ENCODE measurements at regions not wholly inside any gene's neighbourhood (a gene's known extent, or its start where the extent isn't known, plus 50 kb on each side); places are given as distances from the start of the nearest gene placed in this dataset.
A peak's percentile ranks its signal among the peaks of the same experiment; 100 is the strongest.
"Not testable (repeated sequence)": the region's sequence is repeated elsewhere in the genome, so short reads cannot be mapped to it uniquely, and the experiment has no call there.

GRCh38 chr4:189629733-189630132, 310.9 kb upstream of the FRG1 start:
- not testable (repeated sequence) for ATAC-seq; H3K27ac Mint-ChIP-seq; H3K4me3 Mint-ChIP-seq; H3K4me1 Mint-ChIP-seq; H3K9me3 Mint-ChIP-seq; DNase-seq (ENCODE audit: low spot score in 2 of 2); H3K36me3 Mint-ChIP-seq

GRCh38 chr4:189630913-189631567, 309.6 kb upstream of the FRG1 start:
- peak; percentile 78 for ATAC-seq
- DNase-seq (ENCODE audit: low spot score in 2 of 2); H3K4me3 Mint-ChIP-seq; H3K9me3 Mint-ChIP-seq; H3K4me1 Mint-ChIP-seq; H3K27ac Mint-ChIP-seq; H3K36me3 Mint-ChIP-seq: not testable (repeated sequence)

- ATAC-seq; H3K27ac Mint-ChIP-seq; H3K4me1 Mint-ChIP-seq; DNase-seq (ENCODE audit: low spot score in 2 of 2); H3K9me3 Mint-ChIP-seq; H3K36me3 Mint-ChIP-seq; H3K4me3 Mint-ChIP-seq: not testable (repeated sequence)
Measured at GRCh38 chr4:189631568-189631916, 309.1 kb upstream of the FRG1 start.

DNA sequence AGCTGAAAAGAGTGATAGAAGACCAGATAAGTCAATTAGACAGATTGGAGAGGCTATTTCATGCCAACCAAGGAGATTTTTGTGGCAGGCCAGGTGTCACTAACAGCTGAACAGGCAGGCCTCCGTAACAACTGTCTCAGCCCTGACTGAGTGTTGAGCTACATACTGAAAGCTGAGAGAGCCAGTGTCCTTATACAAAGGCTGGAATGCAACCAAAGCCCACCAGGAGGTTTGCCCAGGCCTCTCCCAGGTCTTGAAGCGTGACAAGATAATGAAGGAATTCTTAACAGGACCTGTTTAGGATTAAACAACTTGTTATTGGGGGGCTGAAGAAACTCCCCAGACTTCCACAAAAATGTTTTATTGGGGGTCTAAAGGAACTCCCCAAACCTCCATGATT, 290.2 kb upstream of the FRG1 start:
- ATAC-seq: not testable (repeated sequence)

GRCh38 chr4:189653130-189653653, 287.5 kb upstream of the FRG1 start:
- not testable (repeated sequence) for H3K27ac Mint-ChIP-seq; H3K4me1 Mint-ChIP-seq; H3K36me3 Mint-ChIP-seq; DNase-seq (ENCODE audit: low spot score in 2 of 2); ATAC-seq; H3K9me3 Mint-ChIP-seq; H3K4me3 Mint-ChIP-seq

More for the DNA sequence above, 290.2 kb upstream of the FRG1 start:
- H3K36me3 Mint-ChIP-seq; H3K4me3 Mint-ChIP-seq; DNase-seq (ENCODE audit: low spot score in 2 of 2); H3K9me3 Mint-ChIP-seq; H3K27ac Mint-ChIP-seq; H3K4me1 Mint-ChIP-seq: not testable (repeated sequence)

- not testable (repeated sequence) for H3K4me1 Mint-ChIP-seq; ATAC-seq; DNase-seq (ENCODE audit: low spot score in 2 of 2); H3K9me3 Mint-ChIP-seq; H3K4me3 Mint-ChIP-seq; H3K36me3 Mint-ChIP-seq; H3K27ac Mint-ChIP-seq
Measured at GRCh38 chr4:189653983-189654382, 286.7 kb upstream of the FRG1 start.

DNA sequence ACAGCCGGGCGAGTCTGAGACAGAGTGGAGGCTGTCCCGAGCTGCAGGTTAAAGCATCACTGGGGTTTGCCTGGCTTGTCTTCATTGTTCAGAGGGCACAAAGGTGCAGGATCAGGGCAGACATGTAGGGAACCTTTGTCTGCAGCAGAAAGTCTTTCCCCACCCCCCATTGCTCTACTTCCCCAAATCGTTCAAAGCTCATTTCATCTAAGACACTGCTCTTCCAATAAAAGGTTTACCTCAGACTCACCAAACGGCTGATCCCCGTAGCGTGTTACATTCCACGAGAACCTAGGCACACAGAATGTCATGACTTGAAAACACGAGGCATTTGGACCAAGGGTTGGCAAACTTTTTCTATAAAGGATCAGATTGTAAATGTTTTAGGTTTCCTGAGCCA, 286.3 kb upstream of the FRG1 start:
- not testable (repeated sequence) for H3K4me3 Mint-ChIP-seq; H3K36me3 Mint-ChIP-seq; H3K27ac Mint-ChIP-seq; H3K9me3 Mint-ChIP-seq; ATAC-seq; H3K4me1 Mint-ChIP-seq; DNase-seq (ENCODE audit: low spot score in 2 of 2)

GRCh38 chr4:189655817-189656216, 284.9 kb upstream of the FRG1 start:
- not testable (repeated sequence) for H3K27ac Mint-ChIP-seq, H3K9me3 Mint-ChIP-seq

DNA sequence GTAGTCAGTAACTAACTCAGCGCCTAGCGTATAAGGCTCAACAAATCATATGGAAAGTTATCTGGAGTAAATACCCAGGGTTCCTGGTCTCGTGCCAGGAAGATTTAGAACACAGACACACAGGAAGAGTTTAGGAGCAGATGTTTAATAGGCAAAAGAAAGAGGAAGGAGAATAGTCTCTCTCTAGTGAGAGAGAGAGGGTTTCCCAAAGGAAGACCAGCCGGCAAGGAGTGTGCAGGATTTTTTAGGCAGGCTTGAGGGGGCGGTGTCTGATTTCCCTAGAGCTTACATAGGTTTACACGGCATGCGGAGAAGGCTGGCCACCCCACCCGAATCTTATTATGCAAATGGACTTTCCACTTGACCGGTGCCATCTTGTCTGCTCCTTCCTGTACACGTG, 284.0 kb upstream of the FRG1 start:
- DNase-seq (ENCODE audit: low spot score in 2 of 2): no peak
- Mint-ChIP-seq H3K27ac (no peak overlapping the region), H3K36me3 (no peaks in the 10 kb centered on the region), H3K9me3 (no peaks in the 10 kb centered on the region), H3K4me3 (no peak overlapping the region), H3K4me1 (no peaks in the 10 kb centered on the region)
- no peak for ATAC-seq

More at GRCh38 chr4:189655817-189656216, 284.9 kb upstream of the FRG1 start:
- H3K4me3 Mint-ChIP-seq; ATAC-seq; H3K4me1 Mint-ChIP-seq; DNase-seq (ENCODE audit: low spot score in 2 of 2); H3K36me3 Mint-ChIP-seq: not testable (repeated sequence)

- H3K27ac Mint-ChIP-seq; H3K9me3 Mint-ChIP-seq; ATAC-seq; H3K4me3 Mint-ChIP-seq; DNase-seq (ENCODE audit: low spot score in 2 of 2); H3K4me1 Mint-ChIP-seq; H3K36me3 Mint-ChIP-seq: not testable (repeated sequence)
Measured at GRCh38 chr4:189658259-189658658, 282.4 kb upstream of the FRG1 start.

- H3K4me3 Mint-ChIP-seq; ATAC-seq; H3K4me1 Mint-ChIP-seq; DNase-seq (ENCODE audit: low spot score in 2 of 2); H3K9me3 Mint-ChIP-seq; H3K27ac Mint-ChIP-seq; H3K36me3 Mint-ChIP-seq: not testable (repeated sequence)
Measured at GRCh38 chr4:189658831-189659230, 281.8 kb upstream of the FRG1 start.

DNA sequence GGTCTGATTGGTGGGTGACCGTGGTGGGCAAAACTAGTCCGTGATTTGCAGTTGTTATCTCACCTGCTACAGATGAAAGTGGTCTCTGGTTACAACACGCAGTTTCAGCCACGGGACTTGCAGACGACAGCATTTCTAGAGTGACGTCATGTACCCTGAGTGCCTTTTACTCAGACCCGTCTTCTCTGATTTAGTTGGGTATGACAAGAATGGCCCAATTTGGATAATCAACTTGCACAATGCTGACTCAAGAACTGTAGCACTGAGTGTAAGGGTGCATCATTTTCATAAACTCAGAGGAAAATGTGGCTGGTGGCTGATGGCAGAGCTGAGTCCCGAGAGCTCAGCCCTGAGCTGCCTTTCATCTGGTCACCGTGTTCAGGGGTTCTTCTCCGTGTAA, 281.4 kb upstream of the FRG1 start:
- DNase-seq (ENCODE audit: low spot score in 2 of 2) (no peak), ATAC-seq (no peak)
- H3K4me3 Mint-ChIP-seq: no peak overlapping the region
- H3K4me1 Mint-ChIP-seq: no peaks in the 10 kb centered on the region
- no peak overlapping the region for H3K27ac Mint-ChIP-seq
- H3K36me3 Mint-ChIP-seq: no peaks in the 10 kb centered on the region
- peaks cover 2% of the 10 kb centered on the region for H3K9me3 Mint-ChIP-seq

DNA sequence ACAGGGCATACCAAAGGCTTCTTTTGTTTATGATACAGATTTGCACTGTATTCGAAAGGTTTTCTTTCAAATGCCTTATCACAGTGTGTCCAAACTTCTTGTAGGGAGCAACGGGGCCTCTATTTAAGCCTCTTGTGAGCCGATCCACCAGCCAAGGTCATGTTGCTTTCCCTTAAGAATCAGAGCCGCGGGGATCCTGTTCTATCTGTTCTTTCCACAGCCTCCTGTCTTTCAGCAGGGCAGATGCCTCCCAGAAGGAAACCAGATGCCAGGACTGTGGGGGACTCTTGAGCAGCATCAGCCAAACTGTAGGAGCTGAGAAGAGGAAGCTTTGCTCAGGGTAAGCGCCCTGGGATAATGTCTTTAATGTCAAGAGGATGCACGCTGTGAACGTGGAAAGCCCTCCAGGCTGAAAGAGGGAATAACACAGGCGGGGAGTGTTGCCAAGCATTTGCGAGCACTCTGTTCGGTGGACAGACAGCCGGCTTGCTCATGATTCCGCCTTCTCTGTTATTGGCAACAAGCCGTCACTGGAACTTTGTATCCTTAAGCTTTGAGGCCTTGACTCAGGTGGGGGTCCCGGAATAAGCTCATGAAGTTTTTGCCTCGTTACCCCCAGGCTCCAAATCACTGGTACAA, 279.8 kb upstream of the FRG1 start:
- no peak overlapping the region for H3K27ac Mint-ChIP-seq
- no peaks in the 10 kb centered on the region for H3K36me3 Mint-ChIP-seq
- H3K4me3 Mint-ChIP-seq: no peak overlapping the region
- ATAC-seq: no peak
- H3K4me1 Mint-ChIP-seq: no peaks in the 10 kb centered on the region
- H3K9me3 Mint-ChIP-seq: peaks cover 3% of the 10 kb centered on the region
- no peak for DNase-seq (ENCODE audit: low spot score in 2 of 2)

DNA sequence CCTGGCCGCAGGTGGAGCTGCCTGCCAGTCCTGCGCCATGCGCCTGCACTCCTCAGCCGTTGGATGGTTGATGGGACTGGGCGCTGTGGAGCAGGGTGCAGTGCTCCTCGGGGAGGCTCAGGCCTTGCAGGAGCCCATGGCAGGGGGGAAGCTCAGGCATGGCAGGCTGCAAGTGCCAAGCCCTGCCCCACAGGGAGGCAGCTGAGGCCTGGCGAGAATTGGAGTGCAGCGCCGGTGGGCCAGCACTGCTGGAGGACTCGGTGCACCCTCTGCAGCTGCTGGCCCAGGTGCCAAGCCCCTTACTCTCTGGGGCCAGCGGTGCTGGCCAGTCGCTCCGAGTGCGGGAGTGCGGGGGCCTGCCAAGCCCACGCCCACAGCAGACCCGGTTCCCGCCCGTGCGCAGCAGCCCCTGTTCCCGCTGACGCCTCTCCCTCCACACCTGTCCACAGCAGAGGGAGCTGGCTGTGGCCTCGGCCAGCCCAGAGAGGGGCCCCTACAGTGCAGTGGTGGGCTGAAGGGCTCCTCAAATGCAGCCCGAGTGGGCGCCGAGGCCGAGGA, 275.9 kb upstream of the FRG1 start:
- Mint-ChIP-seq H3K27ac (no peak overlapping the region), H3K4me3 (no peak overlapping the region), H3K36me3 (no peaks in the 10 kb centered on the region), H3K4me1 (no peaks in the 10 kb centered on the region), H3K9me3 (peaks cover 7% of the 10 kb centered on the region)
- DNase-seq (ENCODE audit: low spot score in 2 of 2) (no peak), ATAC-seq (no peak)

DNA sequence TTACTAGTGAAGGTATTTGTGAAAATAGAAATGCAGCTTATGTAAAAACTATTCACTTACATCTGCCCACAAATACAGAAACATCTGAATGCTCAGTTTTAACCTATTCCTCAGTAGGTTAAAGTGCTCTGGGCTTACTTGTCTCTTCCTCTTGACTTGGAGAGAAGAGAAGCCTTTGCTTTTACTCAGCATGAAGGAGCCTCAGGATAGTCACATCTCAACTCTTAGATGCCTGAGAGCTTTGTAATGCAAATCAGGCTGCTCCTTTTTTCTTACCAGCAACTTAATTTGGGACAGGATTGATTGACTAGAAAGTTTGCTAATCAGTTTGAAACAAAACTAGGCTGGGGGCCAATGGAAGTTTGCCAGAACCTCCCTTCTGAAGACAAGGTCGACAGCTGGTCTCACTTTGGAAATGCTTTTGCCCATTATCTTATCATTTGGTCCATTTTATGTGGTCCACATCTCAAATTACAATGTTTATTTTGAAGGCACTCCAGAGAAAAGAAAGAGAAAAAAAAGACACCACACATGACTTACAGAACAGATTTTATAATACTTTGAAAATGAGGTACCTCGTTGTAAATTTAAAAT, 274.9 kb upstream of the FRG1 start:
- H3K4me3 Mint-ChIP-seq; H3K27ac Mint-ChIP-seq; DNase-seq (ENCODE audit: low spot score in 2 of 2); H3K9me3 Mint-ChIP-seq; H3K36me3 Mint-ChIP-seq; ATAC-seq; H3K4me1 Mint-ChIP-seq: not testable (repeated sequence)

DNA sequence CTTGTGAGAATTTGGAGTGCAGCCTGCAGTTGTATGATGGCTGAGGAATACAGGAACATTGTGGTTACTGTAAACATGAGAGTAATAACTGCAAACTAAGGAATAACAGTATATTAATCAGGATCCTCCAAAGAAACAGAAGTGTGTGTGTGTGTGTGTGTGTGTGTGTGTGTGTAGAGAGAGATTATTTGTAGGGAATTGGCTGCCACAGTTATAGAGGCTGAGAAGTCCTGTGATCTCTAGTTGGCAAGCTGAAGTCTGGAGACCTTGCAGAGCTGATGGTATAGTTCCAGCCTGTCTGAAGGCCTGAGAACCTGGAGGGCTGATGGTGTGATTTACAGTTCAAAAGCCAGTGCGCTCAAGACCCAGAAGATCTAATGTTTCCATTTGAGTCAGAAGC, 273.3 kb upstream of the FRG1 start:
- not testable (repeated sequence) for H3K4me1 Mint-ChIP-seq; H3K36me3 Mint-ChIP-seq; H3K9me3 Mint-ChIP-seq; ATAC-seq; H3K4me3 Mint-ChIP-seq; DNase-seq (ENCODE audit: low spot score in 2 of 2); H3K27ac Mint-ChIP-seq

Data from stimulated activated effector memory CD8-positive, alpha-beta T cell treated with anti-CD3 and anti-CD28 coated beads, Interleukin-12 subunit alpha, Interleukin-12 subunit beta, amount 100 ng/mL, for 72 hours (primary cell).